ENCODE measurements at regions not wholly inside any gene's neighbourhood (a gene's known extent, or its start where the extent isn't known, plus 50 kb on each side); places are given as distances from the start of the nearest gene placed in this dataset.

DNA sequence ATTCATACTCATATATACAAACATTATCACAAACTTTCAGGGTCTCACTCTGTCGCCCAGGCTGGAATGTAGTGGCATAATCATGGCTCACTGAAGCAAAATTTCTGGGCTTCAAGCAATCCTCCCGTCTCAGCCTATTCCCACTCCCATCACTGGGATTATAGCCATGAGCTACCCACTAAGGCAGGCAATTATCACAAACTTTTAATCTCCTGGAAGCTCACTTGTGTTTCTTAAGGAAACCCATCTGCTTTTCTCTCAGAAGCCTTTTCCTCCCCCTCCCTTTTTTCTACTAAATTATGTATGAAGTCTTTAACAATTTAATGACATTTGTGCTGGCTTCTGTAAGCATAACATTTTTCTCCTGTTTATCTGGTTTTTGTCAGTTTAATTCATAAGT, 170.5 kb downstream of the AREG start:
- Histone ChIP-seq H3K27me3 (ENCODE audit: insufficient read depth, low read length) (no peaks in the 10 kb centered on the region), H2AFZ (ENCODE audit: low read length) (no peak overlapping the region), H3K36me3 (ENCODE audit: insufficient read depth, low read length) (no peaks in the 10 kb centered on the region), H3K27ac (ENCODE audit: low read depth, low read length, poor library complexity, severe bottlenecking) (no peak overlapping the region), H3F3A (ENCODE audit: insufficient read depth, low read length) (no peaks in the 10 kb centered on the region), H3K4me1 (ENCODE audit: insufficient read depth, low read length, severe bottlenecking) (no peaks in the 10 kb centered on the region), H3K9me3 (ENCODE audit: low read length) (no peaks in the 10 kb centered on the region), H3K79me2 (ENCODE audit: insufficient read depth, low read length) (no peaks in the 10 kb centered on the region), H3K9ac (ENCODE audit: low read length) (no peak overlapping the region), H4K20me1 (ENCODE audit: insufficient read depth, low read length) (no peaks in the 10 kb centered on the region), H3K4me2 (ENCODE audit: low read length) (no peak overlapping the region), H3K4me3 (ENCODE audit: low read depth, low read length, poor library complexity, severe bottlenecking) (no peak overlapping the region), H3K9me2 (ENCODE audit: low read depth, low read length) (no peaks in the 10 kb centered on the region)
- TF ChIP-seq EZH2 (IDR thresholded peaks at IDR 0.05; ENCODE audit: borderline replicate concordance, low read length) = no peak
- TF ChIP-seq, protein P1, sequence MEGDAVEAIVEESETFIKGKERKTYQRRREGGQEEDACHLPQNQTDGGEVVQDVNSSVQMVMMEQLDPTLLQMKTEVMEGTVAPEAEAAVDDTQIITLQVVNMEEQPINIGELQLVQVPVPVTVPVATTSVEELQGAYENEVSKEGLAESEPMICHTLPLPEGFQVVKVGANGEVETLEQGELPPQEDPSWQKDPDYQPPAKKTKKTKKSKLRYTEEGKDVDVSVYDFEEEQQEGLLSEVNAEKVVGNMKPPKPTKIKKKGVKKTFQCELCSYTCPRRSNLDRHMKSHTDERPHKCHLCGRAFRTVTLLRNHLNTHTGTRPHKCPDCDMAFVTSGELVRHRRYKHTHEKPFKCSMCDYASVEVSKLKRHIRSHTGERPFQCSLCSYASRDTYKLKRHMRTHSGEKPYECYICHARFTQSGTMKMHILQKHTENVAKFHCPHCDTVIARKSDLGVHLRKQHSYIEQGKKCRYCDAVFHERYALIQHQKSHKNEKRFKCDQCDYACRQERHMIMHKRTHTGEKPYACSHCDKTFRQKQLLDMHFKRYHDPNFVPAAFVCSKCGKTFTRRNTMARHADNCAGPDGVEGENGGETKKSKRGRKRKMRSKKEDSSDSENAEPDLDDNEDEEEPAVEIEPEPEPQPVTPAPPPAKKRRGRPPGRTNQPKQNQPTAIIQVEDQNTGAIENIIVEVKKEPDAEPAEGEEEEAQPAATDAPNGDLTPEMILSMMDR (IDR thresholded peaks at IDR 0.05; ENCODE audit: low read length) = no peak

DNA sequence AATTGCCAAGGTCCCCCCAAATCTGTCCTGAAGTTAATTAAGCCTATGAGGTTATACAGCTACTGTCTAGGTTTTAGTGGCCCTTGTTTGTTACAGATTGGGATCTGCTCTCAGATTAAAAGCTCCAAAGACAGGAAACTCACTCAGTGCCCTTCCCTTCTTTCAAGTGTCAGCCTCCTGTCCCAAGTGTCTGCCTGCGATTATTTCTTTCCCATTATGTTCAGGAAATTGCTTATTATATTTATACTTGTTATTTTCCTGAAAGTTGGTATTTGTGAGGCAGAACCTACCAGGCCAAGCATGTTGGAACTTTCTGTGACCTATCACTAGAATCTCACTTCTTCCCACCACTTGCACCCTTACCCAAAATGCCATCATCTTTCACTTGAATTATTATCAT, 173.2 kb downstream of the AREG start:
- Histone ChIP-seq H3K4me1 (ENCODE audit: insufficient read depth, low read length, severe bottlenecking) (no peaks in the 10 kb centered on the region), H3K4me2 (ENCODE audit: low read length) (no peak overlapping the region), H3K9me3 (ENCODE audit: low read length) (no peaks in the 10 kb centered on the region), H3F3A (ENCODE audit: insufficient read depth, low read length) (no peaks in the 10 kb centered on the region), H4K20me1 (ENCODE audit: insufficient read depth, low read length) (no peaks in the 10 kb centered on the region), H3K9ac (ENCODE audit: low read length) (no peak overlapping the region), H3K4me3 (ENCODE audit: low read depth, low read length, poor library complexity, severe bottlenecking) (no peak overlapping the region), H3K36me3 (ENCODE audit: insufficient read depth, low read length) (no peaks in the 10 kb centered on the region), H3K79me2 (ENCODE audit: insufficient read depth, low read length) (no peaks in the 10 kb centered on the region), H3K9me2 (ENCODE audit: low read depth, low read length) (no peaks in the 10 kb centered on the region), H3K27me3 (ENCODE audit: insufficient read depth, low read length) (no peaks in the 10 kb centered on the region), H3K27ac (ENCODE audit: low read depth, low read length, poor library complexity, severe bottlenecking) (no peak overlapping the region), H2AFZ (ENCODE audit: low read length) (no peak overlapping the region)
- no peak for TF ChIP-seq EZH2 (IDR thresholded peaks at IDR 0.05; ENCODE audit: borderline replicate concordance, low read length)
- TF ChIP-seq, protein P1 (IDR thresholded peaks at IDR 0.05; ENCODE audit: low read length) = no peak

DNA sequence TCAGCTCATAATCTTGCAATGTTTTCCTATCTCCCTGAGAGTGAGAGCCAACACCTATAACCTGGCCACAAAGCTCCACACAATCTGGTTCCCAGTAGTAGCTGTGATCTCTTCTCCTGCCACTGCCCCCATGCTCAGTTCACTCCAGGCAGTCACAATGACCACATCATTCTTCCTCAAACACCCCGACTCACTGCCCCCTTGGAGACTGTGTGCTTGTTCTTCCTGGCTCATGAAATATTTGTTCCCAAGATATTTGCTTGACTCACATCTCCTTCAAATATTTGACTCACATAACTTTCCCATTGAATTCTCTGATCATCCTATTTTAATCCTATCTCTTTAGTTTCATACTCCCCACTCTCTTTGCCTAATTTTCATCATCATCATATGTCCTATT, 173.7 kb downstream of the AREG start:
- no peaks in the 10 kb centered on the region for H3F3A ChIP-seq (ENCODE audit: insufficient read depth, low read length)
- no peaks in the 10 kb centered on the region for H3K9me2 ChIP-seq (ENCODE audit: low read depth, low read length)
- no peaks in the 10 kb centered on the region for H3K79me2 ChIP-seq (ENCODE audit: insufficient read depth, low read length)
- H3K27ac ChIP-seq (ENCODE audit: low read depth, low read length, poor library complexity, severe bottlenecking) = no peak overlapping the region
- no peaks in the 10 kb centered on the region for H3K9me3 ChIP-seq (ENCODE audit: low read length)
- no peaks in the 10 kb centered on the region for H3K4me1 ChIP-seq (ENCODE audit: insufficient read depth, low read length, severe bottlenecking)
- no peaks in the 10 kb centered on the region for H4K20me1 ChIP-seq (ENCODE audit: insufficient read depth, low read length)
- no peak overlapping the region for H3K4me2 ChIP-seq (ENCODE audit: low read length)
- H2AFZ ChIP-seq (ENCODE audit: low read length) = no peak overlapping the region
- no peaks in the 10 kb centered on the region for H3K27me3 ChIP-seq (ENCODE audit: insufficient read depth, low read length)
- H3K4me3 ChIP-seq (ENCODE audit: low read depth, low read length, poor library complexity, severe bottlenecking) = no peak overlapping the region
- no peak for TF ChIP-seq EZH2 (IDR thresholded peaks at IDR 0.05; ENCODE audit: borderline replicate concordance, low read length)
- TF ChIP-seq, protein P1 (IDR thresholded peaks at IDR 0.05; ENCODE audit: low read length) = no peak
- no peak overlapping the region for H3K9ac ChIP-seq (ENCODE audit: low read length)
- no peaks in the 10 kb centered on the region for H3K36me3 ChIP-seq (ENCODE audit: insufficient read depth, low read length)
